Stimulated activated effector memory CD8-positive, alpha-beta T cell treated with anti-CD3 and anti-CD28 coated beads, Interleukin-12 subunit alpha, Interleukin-12 subunit beta, amount 100 ng/mL, for 72 hours (primary cell): ENCODE measurements at regions not wholly inside any gene's neighbourhood (a gene's known extent, or its start where the extent isn't known, plus 50 kb on each side); places are given as distances from the start of the nearest gene placed in this dataset.

Experiments used
- ATAC-seq: fragments of 150-1000 bp; cut with Tn5 transposase; 2 replicates; pipeline ENCODE4 v1.10.0; 2021
- DNase-seq, 2 donors: peaks; one replicate each; pipeline ENCODE4 v3.0.0; 2021 to 2022; ENCODE audit warnings: low spot score in 2 of 2
- H3K27ac Mint-ChIP-seq: one replicate; pipeline ENCODE4 v1.8.0; 2022; ENCODE audit warnings: mild to moderate bottlenecking, mixed read lengths
- H3K36me3 Mint-ChIP-seq: one replicate; pipeline ENCODE4 v1.8.0; 2022; ENCODE audit warnings: mild to moderate bottlenecking, mixed read lengths
- H3K4me1 Mint-ChIP-seq: one replicate; pipeline ENCODE4 v1.8.0; 2022; ENCODE audit warnings: mixed read lengths
- H3K4me3 Mint-ChIP-seq: one replicate; pipeline ENCODE4 v1.8.0; 2022; ENCODE audit warnings: mild to moderate bottlenecking, mixed read lengths
- H3K9me3 Mint-ChIP-seq: one replicate; pipeline ENCODE4 v1.8.0; 2022; ENCODE audit warnings: mixed read lengths

DNA sequence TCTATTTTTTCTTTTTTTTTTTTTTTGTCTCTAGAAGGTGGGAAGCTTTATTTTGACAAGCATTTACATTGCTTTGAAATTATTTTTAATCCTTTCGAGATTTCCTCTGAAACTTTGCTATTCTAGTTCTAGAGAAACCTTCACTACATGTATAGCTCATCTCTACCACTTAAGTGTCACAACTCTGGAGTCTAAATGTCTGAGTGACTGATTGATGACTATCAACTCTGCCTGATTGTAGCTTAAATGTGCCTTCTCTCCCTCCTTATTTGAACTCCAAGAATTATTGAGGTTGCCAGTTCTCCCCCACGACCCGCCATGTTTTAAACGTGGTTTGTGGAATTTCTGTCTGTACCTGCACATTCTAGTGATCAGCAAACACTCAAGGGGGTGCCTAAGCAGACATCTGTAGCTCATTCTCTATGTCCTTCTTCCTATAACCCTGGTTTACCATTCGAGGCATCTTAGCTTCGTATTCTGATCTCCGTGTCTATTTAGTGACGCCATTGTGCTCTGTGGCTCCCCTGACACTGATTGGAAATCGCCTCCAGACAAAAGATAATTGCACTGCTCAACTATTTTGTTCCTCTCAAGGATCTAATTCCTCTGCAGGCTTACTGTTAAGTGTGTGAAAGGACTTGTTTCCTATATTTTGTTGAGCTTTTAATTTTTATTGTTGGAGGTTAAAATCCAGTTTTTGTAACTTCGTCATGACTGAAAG is 1570.6 kb downstream of the BRINP3 start:
- Mint-ChIP-seq H3K27ac (no peak overlapping the region), H3K4me3 (no peak overlapping the region), H3K36me3 (no peaks in the 10 kb centered on the region), H3K4me1 (no peaks in the 10 kb centered on the region), H3K9me3 (peaks cover 18% of the 10 kb centered on the region)
- DNase-seq: no peak
- no peak for ATAC-seq

DNA sequence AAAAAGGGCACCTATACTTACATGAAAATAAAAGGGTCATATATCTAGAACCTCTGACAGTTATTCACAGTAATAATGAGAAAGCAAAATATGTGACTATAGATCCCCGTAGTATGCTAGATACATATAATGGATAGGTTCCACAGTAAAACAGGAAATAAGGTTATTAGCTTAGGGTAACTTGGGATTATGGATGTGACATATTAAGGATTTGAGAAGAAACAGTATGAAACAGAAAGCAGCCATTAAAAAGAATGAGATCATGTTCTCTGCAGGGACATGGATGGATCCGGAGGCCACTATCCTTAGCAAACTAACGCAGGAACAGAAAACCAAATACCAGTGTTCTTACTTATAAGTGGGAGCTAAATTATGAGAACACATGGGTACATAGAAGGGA is 1547.3 kb downstream of the BRINP3 start:
- Mint-ChIP-seq H3K4me1 (no peaks in the 10 kb centered on the region), H3K27ac (no peak overlapping the region), H3K9me3 (peaks cover 11% of the 10 kb centered on the region), H3K4me3 (no peak overlapping the region), H3K36me3 (no peaks in the 10 kb centered on the region)
- ATAC-seq: no peak
- no peak for DNase-seq

DNA sequence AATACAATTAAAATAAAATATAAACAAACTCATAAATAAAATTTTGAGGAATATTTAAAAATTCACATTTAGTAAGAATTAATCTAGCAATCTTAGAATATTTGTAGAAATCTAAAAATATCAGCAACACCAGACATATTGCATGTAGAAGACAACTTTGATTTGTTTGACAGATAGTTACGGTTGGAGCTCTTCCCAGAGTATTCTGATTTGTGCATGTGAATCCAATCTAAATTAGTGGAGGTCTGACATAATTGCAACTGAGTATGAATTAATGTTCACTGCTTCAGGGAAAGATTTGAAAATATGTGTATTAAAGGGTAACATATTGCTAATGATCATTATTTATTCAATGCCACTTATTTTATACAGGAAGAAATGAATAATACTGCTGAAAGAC is 1546.2 kb downstream of the BRINP3 start:
- no peaks in the 10 kb centered on the region for H3K36me3 Mint-ChIP-seq
- DNase-seq: no peak
- H3K4me1 Mint-ChIP-seq: no peaks in the 10 kb centered on the region
- no peak overlapping the region for H3K4me3 Mint-ChIP-seq
- no peak for ATAC-seq
- no peak overlapping the region for H3K27ac Mint-ChIP-seq
- H3K9me3 Mint-ChIP-seq: peaks cover 12% of the 10 kb centered on the region

DNA sequence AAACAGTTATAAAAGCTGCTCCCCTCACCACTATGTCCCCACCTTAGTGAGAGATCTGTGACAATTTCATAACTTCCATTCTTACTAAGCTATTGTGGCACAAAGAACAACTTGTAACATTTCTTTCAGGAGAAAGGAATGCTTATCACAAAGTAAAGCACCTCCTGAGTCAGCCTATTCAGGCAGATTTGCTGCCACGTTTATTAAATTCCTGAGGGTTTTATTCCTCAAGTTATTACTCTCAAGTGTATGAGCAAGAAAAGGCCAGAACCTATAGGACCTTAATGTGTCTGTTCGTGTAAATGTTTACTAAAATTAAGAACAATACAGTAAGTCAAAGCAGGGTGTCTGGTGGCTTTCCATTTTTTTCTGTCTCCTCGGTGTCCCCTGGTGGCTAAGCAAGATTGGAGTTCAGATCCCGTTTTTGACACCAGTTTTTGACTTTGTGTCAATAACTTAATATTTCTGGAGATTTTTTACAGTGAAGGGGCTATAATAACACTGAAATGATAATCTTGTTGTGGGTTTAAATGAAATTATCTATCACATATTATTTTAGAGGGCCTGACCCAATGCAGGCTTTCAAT is 1539.6 kb downstream of the BRINP3 start:
- Mint-ChIP-seq H3K27ac (no peak overlapping the region), H3K9me3 (peaks cover 9% of the 10 kb centered on the region), H3K4me3 (no peak overlapping the region), H3K36me3 (no peaks in the 10 kb centered on the region), H3K4me1 (no peaks in the 10 kb centered on the region)
- DNase-seq (no peak), ATAC-seq (no peak)

DNA sequence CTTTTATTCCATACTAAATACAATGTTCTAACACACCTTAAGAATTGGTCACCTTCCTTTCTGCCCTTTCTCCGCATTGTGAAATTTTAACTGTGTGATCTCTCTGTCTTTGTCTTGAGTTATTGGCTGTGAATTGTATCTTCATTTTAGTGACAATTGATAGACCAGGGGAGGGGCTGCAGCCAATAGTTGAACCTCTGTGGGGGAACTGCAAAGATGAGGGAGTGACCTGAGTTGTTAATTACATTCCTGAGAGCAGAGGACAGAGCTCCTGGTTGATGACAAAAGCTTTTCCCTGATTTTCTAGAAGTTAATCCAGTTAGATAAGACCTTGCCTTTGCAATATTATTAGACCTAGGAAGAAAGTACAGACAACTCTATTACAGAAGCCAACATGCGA is 1535.7 kb downstream of the BRINP3 start:
- Mint-ChIP-seq H3K4me3 (no peak overlapping the region), H3K9me3 (peaks cover 11% of the 10 kb centered on the region), H3K4me1 (no peaks in the 10 kb centered on the region), H3K36me3 (no peaks in the 10 kb centered on the region), H3K27ac (no peak overlapping the region)
- ATAC-seq (no peak), DNase-seq (no peak)

DNA sequence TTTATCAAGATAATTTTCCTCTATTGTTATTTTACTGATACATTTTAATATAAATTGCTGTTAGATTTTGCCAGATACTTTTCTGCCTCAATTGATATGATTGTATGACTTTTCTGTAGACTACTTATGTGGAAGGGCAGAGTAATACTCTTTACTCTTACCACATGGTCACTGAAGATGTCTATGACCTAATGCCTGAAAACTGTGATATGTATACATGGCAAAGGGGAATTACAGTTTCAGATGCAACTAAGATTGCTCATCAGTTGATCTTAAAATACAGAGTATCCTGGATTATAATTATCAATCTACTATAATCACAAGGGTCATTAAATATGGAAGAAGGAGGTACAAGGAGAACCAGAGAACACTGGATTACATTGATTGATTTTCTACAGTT is 1528.0 kb downstream of the BRINP3 start:
- H3K36me3 Mint-ChIP-seq: no peaks in the 10 kb centered on the region
- no peak overlapping the region for H3K4me3 Mint-ChIP-seq
- no peak overlapping the region for H3K27ac Mint-ChIP-seq
- H3K9me3 Mint-ChIP-seq: peaks cover 17% of the 10 kb centered on the region
- DNase-seq: no peak
- H3K4me1 Mint-ChIP-seq: no peaks in the 10 kb centered on the region
- no peak for ATAC-seq

DNA sequence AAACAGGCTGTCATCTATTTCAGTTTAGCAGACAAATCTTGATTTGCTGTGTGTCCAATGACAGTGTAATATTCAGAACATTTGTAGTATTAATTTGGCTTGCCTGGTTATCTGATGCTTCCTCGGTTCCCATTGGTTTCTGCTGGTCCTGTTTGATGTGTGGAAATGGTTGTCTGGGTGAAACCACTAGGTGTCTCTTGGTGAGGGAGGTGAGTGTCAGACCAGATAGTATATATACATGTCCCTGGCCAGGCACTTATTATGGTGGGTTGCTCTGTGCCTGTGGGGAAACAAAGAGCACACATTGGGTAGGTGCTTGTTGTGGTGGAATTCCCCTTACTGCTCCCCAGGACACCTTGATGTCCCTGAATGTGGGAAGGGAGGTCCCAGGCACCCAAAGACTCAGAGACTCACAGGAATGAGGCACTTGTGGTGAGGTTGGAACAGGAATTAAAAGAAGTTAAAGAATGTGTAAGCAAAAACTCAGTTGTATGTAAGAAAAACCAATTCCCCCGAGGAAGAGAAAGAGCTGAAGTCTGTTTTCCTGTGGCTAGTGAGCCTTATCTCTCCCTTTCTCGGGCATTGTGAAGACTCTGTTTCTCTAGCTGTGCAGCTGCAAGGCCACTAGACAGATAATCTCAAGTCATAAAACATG is 1519.1 kb downstream of the BRINP3 start:
- no peaks in the 10 kb centered on the region for H3K36me3 Mint-ChIP-seq
- ATAC-seq: no peak

DNA sequence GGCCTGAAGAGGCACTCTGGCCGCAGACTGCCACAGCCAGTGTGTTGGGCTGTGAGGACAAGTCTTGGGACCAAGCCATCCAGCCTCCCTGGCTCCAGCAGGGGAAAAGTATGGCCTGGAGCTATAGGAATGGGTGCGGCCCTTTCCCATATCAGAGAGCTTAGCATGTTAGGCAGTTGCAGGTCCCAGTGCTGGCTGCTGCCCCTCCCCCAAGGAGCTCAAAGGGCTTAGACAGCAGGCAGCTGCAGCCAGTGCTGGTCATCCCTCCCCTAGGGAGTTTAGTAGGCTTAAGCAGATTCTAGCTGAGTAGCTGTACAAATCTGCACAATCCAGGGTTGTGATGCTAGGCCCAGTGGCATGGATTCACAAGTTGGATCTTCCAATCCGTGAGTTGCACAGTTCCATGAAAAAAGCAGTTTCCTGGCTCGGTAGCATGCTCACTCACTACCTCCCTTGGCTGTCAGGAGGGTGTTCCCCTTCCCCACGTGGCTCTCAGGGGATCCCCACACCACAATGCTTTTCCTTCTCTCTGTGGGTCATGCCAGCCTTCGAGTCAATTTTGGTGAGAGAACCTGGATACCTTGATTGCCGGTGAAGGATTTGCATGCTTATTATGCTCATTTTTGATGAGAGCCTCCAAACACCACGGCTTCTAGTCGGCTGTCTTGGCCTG is 1490.8 kb downstream of the BRINP3 start:
- ATAC-seq (no peak), DNase-seq (no peak)
- Mint-ChIP-seq H3K36me3 (no peaks in the 10 kb centered on the region), H3K4me3 (no peak overlapping the region), H3K9me3 (peaks cover 17% of the 10 kb centered on the region), H3K4me1 (no peaks in the 10 kb centered on the region), H3K27ac (no peak overlapping the region)

More for the DNA sequence above, 1519.1 kb downstream of the BRINP3 start:
- peaks cover 26% of the 10 kb centered on the region for H3K9me3 Mint-ChIP-seq
- H3K27ac Mint-ChIP-seq: no peak overlapping the region
- DNase-seq: no peak
- no peaks in the 10 kb centered on the region for H3K4me1 Mint-ChIP-seq
- H3K4me3 Mint-ChIP-seq: no peak overlapping the region

DNA sequence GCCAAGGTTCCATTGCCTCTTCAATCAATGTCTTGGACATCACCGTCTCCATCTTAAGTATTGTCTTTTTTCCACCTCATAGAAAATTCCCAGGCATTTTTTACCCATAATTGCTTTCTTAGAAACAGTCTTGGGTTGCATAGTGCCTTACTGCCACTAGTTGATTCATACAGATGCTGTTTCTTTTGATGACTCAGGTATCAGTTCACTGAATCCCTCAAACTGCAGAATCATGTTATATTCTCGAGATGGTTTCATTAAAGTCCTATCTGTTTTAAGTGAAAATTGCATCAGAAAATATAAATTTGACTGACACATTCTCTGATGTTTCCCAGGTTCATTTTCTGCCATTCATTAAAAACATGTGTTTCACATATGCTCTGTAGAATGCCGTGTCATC is 1489.1 kb downstream of the BRINP3 start:
- DNase-seq: no peak
- H3K27ac Mint-ChIP-seq: no peak overlapping the region
- H3K4me1 Mint-ChIP-seq: no peaks in the 10 kb centered on the region
- ATAC-seq: no peak
- peaks cover 18% of the 10 kb centered on the region for H3K9me3 Mint-ChIP-seq
- H3K4me3 Mint-ChIP-seq: no peak overlapping the region
- H3K36me3 Mint-ChIP-seq: no peaks in the 10 kb centered on the region

DNA sequence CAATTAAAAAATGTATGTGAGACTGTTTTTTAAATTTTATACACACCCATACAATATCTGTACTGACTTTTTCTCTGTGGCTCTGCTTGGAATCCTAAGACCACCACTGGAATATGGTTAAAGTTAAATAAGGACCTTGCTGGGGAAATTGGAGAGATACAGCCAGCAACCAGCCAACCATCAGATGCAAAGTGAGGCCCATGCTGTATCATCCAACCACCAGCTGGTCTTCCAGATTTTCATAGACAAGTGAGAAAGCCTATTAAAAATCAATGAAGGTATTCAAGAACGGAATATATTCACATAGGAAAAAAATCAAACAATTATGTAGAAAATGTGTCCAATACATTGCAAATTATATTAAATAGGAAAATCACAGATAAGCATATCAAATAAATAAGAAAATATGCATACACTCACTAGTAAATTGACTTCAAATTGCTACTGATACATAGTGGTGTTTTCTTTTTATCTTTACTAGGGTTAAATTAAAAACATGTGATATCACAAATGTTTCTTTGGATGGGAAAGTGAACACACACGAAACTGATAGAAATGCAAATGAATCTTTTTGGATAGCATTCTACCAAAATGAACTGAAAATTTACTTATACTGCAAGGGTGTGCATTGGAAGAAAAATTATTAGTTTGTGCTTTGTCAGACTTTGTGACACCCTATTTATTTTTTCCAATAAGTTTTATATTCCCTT is 1486.3 kb downstream of the BRINP3 start:
- no peak for DNase-seq
- Mint-ChIP-seq H3K4me3 (no peak overlapping the region), H3K9me3 (peaks cover 14% of the 10 kb centered on the region), H3K4me1 (no peaks in the 10 kb centered on the region), H3K36me3 (no peaks in the 10 kb centered on the region), H3K27ac (no peak overlapping the region)
- no peak for ATAC-seq

DNA sequence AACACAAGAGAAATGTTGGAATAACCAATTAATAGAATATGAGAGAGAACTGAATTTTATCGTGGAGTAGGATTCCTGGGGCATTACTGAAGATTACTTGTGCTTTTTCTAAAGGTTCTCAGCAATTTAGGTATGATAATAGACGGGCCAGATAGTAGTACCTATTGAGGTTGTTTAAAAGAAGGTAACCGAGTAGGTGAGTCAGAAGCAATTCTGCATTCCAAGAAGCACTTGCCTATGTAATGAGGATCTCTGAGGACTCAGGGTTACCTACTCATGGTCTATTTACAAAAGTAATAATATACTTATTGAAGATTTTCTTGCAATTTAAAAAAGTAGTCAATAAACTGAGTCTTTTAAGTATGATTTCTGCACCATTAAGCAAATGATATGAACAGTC is 1469.8 kb downstream of the BRINP3 start:
- peaks cover 19% of the 10 kb centered on the region for H3K9me3 Mint-ChIP-seq
- H3K4me1 Mint-ChIP-seq: no peaks in the 10 kb centered on the region
- H3K27ac Mint-ChIP-seq: no peak overlapping the region
- no peak overlapping the region for H3K4me3 Mint-ChIP-seq
- ATAC-seq: no peak
- DNase-seq: no peak
- H3K36me3 Mint-ChIP-seq: no peaks in the 10 kb centered on the region

DNA sequence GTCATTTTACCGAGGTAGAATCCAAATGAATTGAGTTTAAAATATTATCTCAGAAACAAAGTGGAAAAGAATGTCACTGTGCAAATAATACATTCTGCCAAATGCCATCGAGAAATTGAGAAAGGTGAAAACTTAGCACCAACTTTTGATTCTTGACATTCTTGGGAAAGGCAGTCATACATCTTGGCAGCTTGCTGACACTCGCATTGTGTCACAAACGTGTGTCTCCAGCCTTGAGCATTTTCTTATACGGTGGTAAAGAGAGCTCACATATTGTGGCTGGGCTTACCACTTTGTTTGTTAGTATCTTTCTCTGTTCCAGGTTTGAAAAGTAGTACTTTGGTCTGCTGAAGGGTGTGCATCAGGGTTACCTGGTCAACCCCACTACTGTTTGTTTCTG is 1456.1 kb downstream of the BRINP3 start:
- ATAC-seq: no peak
- Mint-ChIP-seq H3K9me3 (peaks cover 20% of the 10 kb centered on the region), H3K27ac (no peak overlapping the region), H3K4me3 (no peak overlapping the region), H3K36me3 (no peaks in the 10 kb centered on the region), H3K4me1 (no peaks in the 10 kb centered on the region)
- DNase-seq: no peak

DNA sequence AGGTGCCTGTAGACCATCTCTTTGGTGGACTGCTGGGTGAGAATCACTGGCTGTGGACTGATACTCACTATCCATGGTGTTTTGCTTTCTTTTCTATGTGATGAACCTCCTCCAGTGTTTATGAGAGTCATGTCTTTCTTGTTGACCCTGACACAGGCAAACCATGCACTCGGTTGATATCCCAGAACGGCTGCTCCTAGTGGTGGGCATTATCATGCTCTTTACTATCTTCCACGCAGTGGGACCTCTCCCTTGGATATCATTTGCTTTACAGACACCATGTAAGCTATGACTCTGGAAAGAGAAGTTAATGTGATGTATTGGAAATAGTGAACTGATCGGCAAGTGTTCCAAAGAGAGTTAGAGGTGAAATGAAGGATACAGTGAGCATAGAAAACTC is 1455.6 kb downstream of the BRINP3 start:
- ATAC-seq: no peak
- no peak for DNase-seq
- H3K36me3 Mint-ChIP-seq: no peaks in the 10 kb centered on the region
- no peaks in the 10 kb centered on the region for H3K4me1 Mint-ChIP-seq
- no peak overlapping the region for H3K27ac Mint-ChIP-seq
- H3K4me3 Mint-ChIP-seq: no peak overlapping the region
- H3K9me3 Mint-ChIP-seq: peaks cover 17% of the 10 kb centered on the region

DNA sequence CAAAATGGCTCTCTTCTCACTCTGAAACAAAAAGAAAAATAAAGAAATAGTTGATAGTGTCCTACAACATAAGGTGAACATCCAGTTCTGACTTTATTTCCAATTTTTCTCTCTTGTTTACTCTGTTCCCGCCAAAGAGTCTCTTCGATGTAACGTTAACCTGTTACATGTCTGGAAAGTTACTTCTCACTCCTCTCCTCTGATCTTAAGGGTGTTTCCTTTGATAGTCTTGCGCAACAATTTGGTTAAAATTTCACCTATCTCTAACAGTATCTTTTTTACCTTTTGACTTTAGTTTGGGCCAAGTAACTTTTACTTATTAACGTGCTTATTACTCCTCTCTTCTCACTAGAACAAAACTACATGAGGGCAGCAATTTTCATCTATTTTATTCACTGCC is 1450.2 kb downstream of the BRINP3 start:
- Mint-ChIP-seq H3K9me3 (peaks cover 16% of the 10 kb centered on the region), H3K27ac (no peak overlapping the region), H3K36me3 (no peaks in the 10 kb centered on the region), H3K4me3 (no peak overlapping the region), H3K4me1 (no peaks in the 10 kb centered on the region)
- ATAC-seq (no peak), DNase-seq (no peak)

DNA sequence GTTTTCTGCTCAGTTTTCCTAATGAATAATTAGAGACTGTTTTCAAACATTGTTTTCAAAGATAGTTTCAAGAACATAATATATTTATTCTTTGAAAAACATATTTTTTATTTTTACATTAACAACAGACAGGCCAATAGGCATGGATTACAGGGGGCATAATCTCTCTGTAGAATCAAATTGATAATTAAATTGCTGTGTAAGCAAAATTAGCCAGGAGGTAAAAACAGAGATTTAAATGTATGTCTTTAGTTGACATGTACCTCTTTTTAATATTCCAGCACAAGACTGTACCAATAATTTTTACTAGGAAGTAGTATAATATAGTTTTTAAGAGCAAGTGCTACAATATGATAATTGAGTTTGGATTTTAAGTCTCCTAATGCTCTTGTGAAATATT is 1444.5 kb downstream of the BRINP3 start:
- Mint-ChIP-seq H3K9me3 (peaks cover 15% of the 10 kb centered on the region), H3K27ac (no peak overlapping the region), H3K36me3 (no peaks in the 10 kb centered on the region), H3K4me3 (no peak overlapping the region), H3K4me1 (no peaks in the 10 kb centered on the region)
- DNase-seq: no peak
- no peak for ATAC-seq
